H1 (cell line): ENCODE measurements at regions not wholly inside any gene's neighbourhood (a gene's known extent, or its start where the extent isn't known, plus 50 kb on each side); places are given as distances from the start of the nearest gene placed in this dataset.

Experiments
- CTCF ChIA-PET: fragments of 300-600 bp; sonication (Branson Sonifier 250); formaldehyde crosslinking; loops from one replicate; lab custom pipeline; 2021; ENCODE audit not compliant: partially characterized antibody; lab: Charles Lee
- POLR2A ChIA-PET: fragments of 300-600 bp; sonication (Branson Sonifier 250); formaldehyde crosslinking; loops from one replicate; lab custom pipeline; 2021; ENCODE audit warnings: inconsistent platforms; ENCODE audit not compliant: partially characterized antibody; lab: Charles Lee
- DNase-seq, 2 experiments: peaks; one replicate each; pipeline versions ENCODE4 v3.0.0 to v3.0.0-alpha.2; 2010 to 2022; ENCODE audit warnings: low spot score in 2 of 2, low read depth in 1 of 2, mixed read lengths in 1 of 2
- FAIRE-seq: peaks from 2 replicates; lab custom pipeline; 2011; peaks lifted over from hg19 to GRCh38; lab: Jason Lieb, UNC
- H2AFZ ChIP-seq: 2 replicates; pipeline ENCODE4 v1.8.1; 2012; ENCODE audit warnings: low read length, inconsistent platforms
- H2AK5ac ChIP-seq: 2 replicates; pipeline ENCODE4 v1.6.1; 2013; ENCODE audit warnings: low read depth, low read length
- H2BK120ac ChIP-seq: replicated peaks from 2 replicates; pipeline ENCODE3; 2013; ENCODE audit warnings: low read depth, low read length, inconsistent platforms
- H2BK12ac ChIP-seq: 2 replicates; pipeline ENCODE4 v1.6.1; 2013; ENCODE audit warnings: low read depth, low read length
- H2BK15ac ChIP-seq: 2 replicates; pipeline ENCODE4 v1.6.1; 2013; ENCODE audit warnings: low read length
- H2BK20ac ChIP-seq: 2 replicates; pipeline ENCODE4 v1.6.1; 2013; ENCODE audit warnings: low read length
- H2BK5ac ChIP-seq: 2 replicates; pipeline ENCODE4 v1.6.1; 2013; ENCODE audit warnings: low read depth, low read length
- H3K14ac ChIP-seq: 2 replicates; pipeline ENCODE4 v1.6.1; 2013; ENCODE audit warnings: inconsistent platforms; ENCODE audit not compliant: insufficient read length
- H3K18ac ChIP-seq: 2 replicates; pipeline ENCODE4 v1.6.1; 2013; ENCODE audit warnings: low read length; ENCODE audit errors: extremely low read depth
- H3K23ac ChIP-seq: 2 replicates; pipeline ENCODE4 v1.6.1; 2013; ENCODE audit warnings: inconsistent platforms; ENCODE audit not compliant: insufficient read length
- H3K23me2 ChIP-seq: 2 replicates; pipeline ENCODE4 v1.6.1; 2013; ENCODE audit warnings: low read depth, low read length
- H3K27ac ChIP-seq: 2 replicates; pipeline ENCODE4 v1.6.1; 2011; ENCODE audit warnings: low read depth, low read length, inconsistent platforms
- H3K27me3 ChIP-seq, 4 experiments: replicated peaks in 1 of 4; 1 replicate in 1 of 4; 2 replicates in 3 of 4; pipeline versions ENCODE4 v1.6.1 to v1.8.1; 2011 to 2013; ENCODE audit warnings: low read length in 3 of 4, mild to moderate bottlenecking in 3 of 4, inconsistent platforms in 2 of 4, mixed read lengths in 2 of 4, moderate library complexity in 1 of 4; ENCODE audit not compliant: control insufficient read depth in 3 of 4, insufficient read depth in 3 of 4; ENCODE audit errors: extremely low read depth in 1 of 4
- H3K36me3 ChIP-seq, 4 experiments: 2 replicates each; pipeline versions ENCODE4 v1.6.1 to v1.8.1; 2011 to 2013; ENCODE audit warnings: mild to moderate bottlenecking in 4 of 4, low read length in 3 of 4, moderate library complexity in 2 of 4, control low read depth in 1 of 4, inconsistent platforms in 1 of 4; ENCODE audit not compliant: insufficient read depth in 4 of 4, control insufficient read depth in 2 of 4
- H3K4ac ChIP-seq: replicated peaks from 2 replicates; pipeline ENCODE3; 2013; ENCODE audit warnings: low read length, low read depth, mixed read lengths, inconsistent platforms; ENCODE audit not compliant: insufficient read length
- H3K4me1 ChIP-seq, 4 experiments: replicated peaks in 1 of 4; 1 replicate in 1 of 4; 2 replicates in 3 of 4; pipeline versions ENCODE4 v1.6.1 to v1.8.1; 2011 to 2013; ENCODE audit warnings: low read length in 3 of 4, inconsistent platforms in 2 of 4, mixed read lengths in 1 of 4; ENCODE audit not compliant: insufficient read depth in 4 of 4, control insufficient read depth in 3 of 4
- H3K4me2 ChIP-seq, 2 experiments: 2 replicates each; pipeline versions ENCODE4 v1.6.1 to v1.8.1; 2011 to 2013; ENCODE audit warnings: low read depth in 2 of 2, low read length in 2 of 2, control low read depth in 1 of 2, inconsistent platforms in 1 of 2, mild to moderate bottlenecking in 1 of 2; ENCODE audit not compliant: insufficient read depth in 1 of 2
- H3K4me3 ChIP-seq, 4 experiments: fragments of 200-600, 300-600 bp in 1 of 4; sonication (generic), shearing (Covaris generic), sonication (Bioruptor Twin) in 1 of 4; 2 replicates each; pipeline versions ENCODE4 v1.5.1 to v1.8.1; 2011 to 2016; ENCODE audit warnings: low read length in 4 of 4, low read depth in 3 of 4, control low read depth in 2 of 4, inconsistent platforms in 2 of 4, mild to moderate bottlenecking in 2 of 4, mixed read lengths in 1 of 4, moderate library complexity in 1 of 4; ENCODE audit not compliant: insufficient read depth in 2 of 4; ENCODE audit errors: extremely low read depth in 1 of 4
- H3K56ac ChIP-seq: replicated peaks from 2 replicates; pipeline ENCODE3; 2013; ENCODE audit warnings: low read depth, mild to moderate bottlenecking, mixed read lengths, low read length, inconsistent platforms; ENCODE audit not compliant: insufficient read length
- H3K79me1 ChIP-seq: 2 replicates; pipeline ENCODE4 v1.6.1; 2013; ENCODE audit warnings: low read depth, low read length, control low read depth
- H3K79me2 ChIP-seq, 2 experiments: 2 replicates each; pipeline versions ENCODE4 v1.6.1 to v1.8.1; 2012 to 2013; ENCODE audit warnings: low read length in 2 of 2, mild to moderate bottlenecking in 2 of 2, inconsistent platforms in 1 of 2; ENCODE audit not compliant: insufficient read depth in 2 of 2, control insufficient read depth in 1 of 2
- H3K9ac ChIP-seq, 4 experiments: replicated peaks in 1 of 4; 1 replicate in 1 of 4; 2 replicates in 3 of 4; pipeline versions ENCODE4 v1.6.1 to v1.8.1; 2011 to 2013; ENCODE audit warnings: low read depth in 3 of 4, low read length in 3 of 4, control low read depth in 2 of 4, mild to moderate bottlenecking in 2 of 4, moderate library complexity in 2 of 4, inconsistent platforms in 1 of 4; ENCODE audit errors: extremely low read depth in 1 of 4
- H3K9me3 ChIP-seq, 2 experiments: 2 replicates each; pipeline versions ENCODE4 v1.6.1 to v1.8.1; 2012 to 2013; ENCODE audit warnings: mild to moderate bottlenecking in 2 of 2, moderate library complexity in 2 of 2, control low read depth in 1 of 2, inconsistent platforms in 1 of 2, low read depth in 1 of 2, low read length in 1 of 2, mixed read lengths in 1 of 2; ENCODE audit not compliant: insufficient read depth in 2 of 2
- H4K20me1 ChIP-seq, 2 experiments: replicated peaks in 1 of 2; 2 replicates each; pipeline versions ENCODE3 to v1.8.1; 2011 to 2013; ENCODE audit warnings: inconsistent platforms in 2 of 2, low read length in 2 of 2, mild to moderate bottlenecking in 1 of 2; ENCODE audit not compliant: insufficient read depth in 2 of 2, control insufficient read depth in 1 of 2
- H4K5ac ChIP-seq: 2 replicates; pipeline ENCODE4 v1.6.1; 2013; ENCODE audit warnings: low read length, low read depth, mixed read lengths, inconsistent platforms; ENCODE audit not compliant: insufficient read length
- H4K8ac ChIP-seq: 2 replicates; pipeline ENCODE4 v1.8.0; 2013; ENCODE audit warnings: mild to moderate bottlenecking, moderate library complexity, low read length, inconsistent platforms; ENCODE audit not compliant: insufficient read depth; ENCODE audit errors: extremely low read depth
- H4K91ac ChIP-seq: replicated peaks from 2 replicates; pipeline ENCODE3; 2013; ENCODE audit warnings: low read length, mixed read lengths, inconsistent platforms; ENCODE audit not compliant: insufficient read length
- BCL11A ChIP-seq, 2 experiments: IDR thresholded peaks; one replicate each; pipeline ENCODE4 v1.6.1; 2011; ENCODE audit warnings: low read depth in 2 of 2, low read length in 2 of 2, mild to moderate bottlenecking in 2 of 2
- E2F6 ChIP-seq: IDR thresholded peaks from 2 replicates; pipeline ENCODE4 v1.6.1; 2012; ENCODE audit warnings: inconsistent platforms
- WGBS, 2 experiments: shearing (Covaris generic) in 1 of 2; methylation state at CpG; one replicate each; pipeline versions ENCODE4 v1.1.6 to v1.1.7; 2013 to 2015; ENCODE audit warnings: low lambda C conversion rate in 2 of 2, mixed read lengths in 2 of 2, inconsistent platforms in 1 of 2, low coverage in 1 of 2, missing lambda C conversion rate in 1 of 2; ENCODE audit not compliant: insufficient replicate concordance in 2 of 2, insufficient coverage in 1 of 2, insufficient read length in 1 of 2; ENCODE audit errors: extremely low coverage in 1 of 2, missing lambda C conversion rate in 1 of 2; 5-methylcytosine and 5-hydroxymethylcytosine counted together

GRCh38 chrX:82208975-82209374 lies 1007.1 kb downstream of the SH3BGRL start:
- H2BK15ac ChIP-seq: no peak overlapping the region
- H3K4me2 ChIP-seq: no peak overlapping the region
- WGBS, 2 experiments: 89% methylated on average over 3 of the region's 3 CpGs; no CpG with 5 or more reads in 1 of the 2 experiments
- no peaks in the 10 kb centered on the region for H3K27me3 ChIP-seq
- TF ChIP-seq BCL11A (IDR thresholded peaks at IDR 0.05; ENCODE audit: low read depth in 2 of 2, low read length in 2 of 2): no peak
- no peak for TF ChIP-seq E2F6
- H2BK5ac ChIP-seq: no peak overlapping the region
- no peaks in the 10 kb centered on the region for H3K36me3 ChIP-seq
- H2AK5ac ChIP-seq: no peak overlapping the region
- H3K4me3 ChIP-seq: no peak overlapping the region
- H3K9me3 ChIP-seq: no peaks in the 10 kb centered on the region
- H3K4me1 ChIP-seq: no peaks in the 10 kb centered on the region
- no peak overlapping the region for H3K56ac ChIP-seq
- POLR2A ChIA-PET: no interaction called here
- no peak overlapping the region for H4K8ac ChIP-seq
- no peak overlapping the region for H2BK120ac ChIP-seq
- no peak overlapping the region for H4K5ac ChIP-seq
- FAIRE-seq (no peak), DNase-seq (no peak)
- CTCF ChIA-PET: no interaction called here
- no peak overlapping the region for H3K18ac ChIP-seq
- no peak overlapping the region for H3K27ac ChIP-seq
- H3K79me1 ChIP-seq: no peaks in the 10 kb centered on the region
- no peaks in the 10 kb centered on the region for H3K79me2 ChIP-seq
- H3K23me2 ChIP-seq: no peaks in the 10 kb centered on the region
- no peak overlapping the region for H2BK12ac ChIP-seq
- H3K9ac ChIP-seq: no peak overlapping the region
- H3K14ac ChIP-seq: no peak overlapping the region
- no peaks in the 10 kb centered on the region for H4K20me1 ChIP-seq
- no peak overlapping the region for H2BK20ac ChIP-seq
- H2AFZ ChIP-seq: no peak overlapping the region
- H3K4ac ChIP-seq: no peak overlapping the region
- no peak overlapping the region for H3K23ac ChIP-seq
- no peak overlapping the region for H4K91ac ChIP-seq
